ENCODE measurements at regions not wholly inside any gene's neighbourhood (a gene's known extent, or its start where the extent isn't known, plus 50 kb on each side); places are given as distances from the start of the nearest gene placed in this dataset.

- Histone ChIP-seq H3K36me3 (no peaks in the 10 kb centered on the region), H3K27ac (replicated peaks in 1 of 4) (no peak overlapping the region), H3K27me3 (no peaks in the 10 kb centered on the region), H3K9me3 (no peaks in the 10 kb centered on the region), H3K4me3 (no peak overlapping the region), H3K4me1 (peaks cover 0 to 11% (median 3%) of the 10 kb centered on the region in 4 donors)
- no peak for TF ChIP-seq POLR2A (IDR thresholded peaks at IDR 0.05; ENCODE audit: low read depth)
- no peak for TF ChIP-seq POLR2AphosphoS5 (IDR thresholded peaks at IDR 0.05)
- TF ChIP-seq CTCF (IDR thresholded peaks at IDR 0.05): no peak
- TF ChIP-seq EP300 (IDR thresholded peaks at IDR 0.05): no peak
- no peak for DNase-seq (ENCODE audit: extremely low spot score)
- intact Hi-C loops (cut with DNase I): loop anchor here (10.0 kb wide), 2 partner anchors 286 to 736 kb away; partner anchors contain the start of gene IL15
Measured at GRCh38 chr4:141349236-141349635, 128.5 kb downstream of the ZNF330 start.

DNA sequence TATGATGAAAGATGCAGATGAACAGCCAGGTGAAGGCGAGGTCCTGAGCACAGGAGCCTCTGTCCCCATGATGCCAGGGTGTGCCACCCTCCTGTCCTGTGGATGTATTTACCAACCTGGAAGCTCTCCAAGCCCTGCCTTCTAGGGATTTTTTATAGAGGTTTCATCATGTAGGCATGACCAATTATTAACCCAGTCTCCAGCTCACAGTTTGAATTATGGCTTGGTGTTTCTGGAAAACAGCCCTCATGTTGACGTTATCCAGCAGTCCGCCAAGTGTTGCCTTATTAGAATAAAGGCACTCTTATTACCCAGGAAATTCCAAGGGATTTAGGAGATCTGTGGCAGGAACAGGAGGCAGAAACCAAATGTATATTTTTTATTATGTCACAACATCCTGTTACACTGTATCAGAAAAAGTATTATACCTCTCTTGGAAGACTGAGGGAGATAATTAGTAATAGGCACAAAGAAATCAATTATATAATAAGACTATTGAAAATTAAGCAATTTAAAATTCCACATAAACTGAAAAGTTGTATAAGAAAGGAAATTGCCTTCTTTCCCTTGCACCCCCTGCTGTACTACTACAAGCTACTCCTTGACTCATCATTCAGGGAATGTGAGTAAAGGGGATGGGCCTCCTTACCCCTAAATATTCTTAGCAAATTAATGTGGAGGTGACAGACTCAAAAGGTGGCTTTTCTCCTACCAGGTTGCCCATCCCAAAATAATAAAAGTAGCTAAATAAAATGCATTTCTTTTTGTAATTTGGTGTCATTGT is 129.6 kb downstream of the ZNF330 start:
- Histone ChIP-seq H3K27ac (replicated peaks in 1 of 4) (no peak overlapping the region), H3K4me1 (peaks cover 0 to 11% (median 3%) of the 10 kb centered on the region in 4 donors), H3K36me3 (no peaks in the 10 kb centered on the region), H3K9me3 (no peaks in the 10 kb centered on the region), H3K4me3 (no peak overlapping the region), H3K27me3 (no peaks in the 10 kb centered on the region)
- WGBS: 53% methylated on average over 3 of the region's 3 CpGs
- TF ChIP-seq EP300 (IDR thresholded peaks at IDR 0.05) (no peak), CTCF (IDR thresholded peaks at IDR 0.05) (no peak), POLR2AphosphoS5 (IDR thresholded peaks at IDR 0.05) (no peak), POLR2A (IDR thresholded peaks at IDR 0.05; ENCODE audit: low read depth) (no peak)
- intact Hi-C loops (cut with DNase I): no loop called here
- no peak for DNase-seq (ENCODE audit: extremely low spot score)

- no peak for TF ChIP-seq CTCF (IDR thresholded peaks at IDR 0.05)
- no peak for TF ChIP-seq EP300 (IDR thresholded peaks at IDR 0.05)
- no peak for TF ChIP-seq POLR2A (IDR thresholded peaks at IDR 0.05; ENCODE audit: low read depth)
- TF ChIP-seq POLR2AphosphoS5 (IDR thresholded peaks at IDR 0.05): no peak
- Histone ChIP-seq H3K4me1 (peaks cover 0 to 7% (median 2%) of the 10 kb centered on the region in 4 donors), H3K27ac (replicated peaks in 1 of 4) (no peak overlapping the region), H3K9me3 (no peaks in the 10 kb centered on the region), H3K4me3 (no peak overlapping the region), H3K27me3 (no peaks in the 10 kb centered on the region), H3K36me3 (no peaks in the 10 kb centered on the region)
- WGBS: 84% methylated on average over 2 of the region's 2 CpGs
- DNase-seq (ENCODE audit: extremely low spot score): no peak
- intact Hi-C loops (cut with DNase I): no loop called here
Measured at GRCh38 chr4:141352331-141352730, 131.6 kb downstream of the ZNF330 start.

GRCh38 chr4:141352909-141353525 is 132.3 kb downstream of the ZNF330 start:
- H3K4me1 ChIP-seq: peaks cover 0 to 7% (median 0%) of the 10 kb centered on the region in 4 donors
- no peak overlapping the region for H3K4me3 ChIP-seq
- H3K36me3 ChIP-seq: no peaks in the 10 kb centered on the region
- DNase-seq (ENCODE audit: extremely low spot score): no peak
- H3K9me3 ChIP-seq: no peaks in the 10 kb centered on the region
- WGBS: 50% methylated on average over 5 of the region's 5 CpGs
- intact Hi-C loops (cut with DNase I): no loop called here
- H3K27me3 ChIP-seq: no peaks in the 10 kb centered on the region
- H3K27ac ChIP-seq (replicated peaks in 1 of 4): no peak overlapping the region
- no peak for TF ChIP-seq CTCF (IDR thresholded peaks at IDR 0.05)
- TF ChIP-seq EP300 (IDR thresholded peaks at IDR 0.05): no peak
- TF ChIP-seq POLR2AphosphoS5 (IDR thresholded peaks at IDR 0.05): no peak
- no peak for TF ChIP-seq POLR2A (IDR thresholded peaks at IDR 0.05; ENCODE audit: low read depth)
